Sigmoid colon (tissue), 4 donors: ENCODE measurements at regions not wholly inside any gene's neighbourhood (a gene's known extent, or its start where the extent isn't known, plus 50 kb on each side); places are given as distances from the start of the nearest gene placed in this dataset.

Experiments
- POLR2AphosphoS5 ChIP-seq, 4 donors: sonication (generic); formaldehyde crosslinking; IDR thresholded peaks; one replicate each; pipeline ENCODE4 v1.6.1; 2017; ENCODE audit warnings: antibody characterized with exemption in 4 of 4
- TF ChIP-seq, protein P1 (sequence below), 4 experiments: fragments of 450-650 bp in 3 of 4; fragments of 200-600 bp in 1 of 4; IDR thresholded peaks; one replicate each; pipeline ENCODE4 v1.5.1; 2016 to 2019; ENCODE audit warnings: antibody characterized with exemption in 4 of 4, mild to moderate bottlenecking in 3 of 4, moderate library complexity in 2 of 4

- TF ChIP-seq POLR2AphosphoS5 (IDR thresholded peaks at IDR 0.05): no peak
- TF ChIP-seq, protein P1, sequence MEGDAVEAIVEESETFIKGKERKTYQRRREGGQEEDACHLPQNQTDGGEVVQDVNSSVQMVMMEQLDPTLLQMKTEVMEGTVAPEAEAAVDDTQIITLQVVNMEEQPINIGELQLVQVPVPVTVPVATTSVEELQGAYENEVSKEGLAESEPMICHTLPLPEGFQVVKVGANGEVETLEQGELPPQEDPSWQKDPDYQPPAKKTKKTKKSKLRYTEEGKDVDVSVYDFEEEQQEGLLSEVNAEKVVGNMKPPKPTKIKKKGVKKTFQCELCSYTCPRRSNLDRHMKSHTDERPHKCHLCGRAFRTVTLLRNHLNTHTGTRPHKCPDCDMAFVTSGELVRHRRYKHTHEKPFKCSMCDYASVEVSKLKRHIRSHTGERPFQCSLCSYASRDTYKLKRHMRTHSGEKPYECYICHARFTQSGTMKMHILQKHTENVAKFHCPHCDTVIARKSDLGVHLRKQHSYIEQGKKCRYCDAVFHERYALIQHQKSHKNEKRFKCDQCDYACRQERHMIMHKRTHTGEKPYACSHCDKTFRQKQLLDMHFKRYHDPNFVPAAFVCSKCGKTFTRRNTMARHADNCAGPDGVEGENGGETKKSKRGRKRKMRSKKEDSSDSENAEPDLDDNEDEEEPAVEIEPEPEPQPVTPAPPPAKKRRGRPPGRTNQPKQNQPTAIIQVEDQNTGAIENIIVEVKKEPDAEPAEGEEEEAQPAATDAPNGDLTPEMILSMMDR (IDR thresholded peaks at IDR 0.05): no peak
Observed at GRCh38 chr13:62137629-62138405, 722.2 kb upstream of the PCDH20 start.
